Activated CD8-positive, alpha-beta T cell treated with anti-CD3 and anti-CD28 coated beads for 36 hours (primary cell): ENCODE measurements at regions not wholly inside any gene's neighbourhood (a gene's known extent, or its start where the extent isn't known, plus 50 kb on each side); places are given as distances from the start of the nearest gene placed in this dataset.

Experiments used
- ATAC-seq: fragments of 200-7000 bp; cut with Tn5 transposase; one replicate; pipeline ENCODE4 v1.10.0; 2021; ENCODE audit warnings: mild to moderate bottlenecking, moderate library complexity
- CTCF ChIA-PET: fragments of 350-600 bp; sonication (Branson Sonifier 250); formaldehyde crosslinking; loops from one replicate; lab custom pipeline; 2021; ENCODE audit warnings: antibody characterized with exemption; lab: Charles Lee
- POLR2A ChIA-PET: fragments of 350-600 bp; sonication (Branson Sonifier 250); formaldehyde crosslinking; loops from one replicate; lab custom pipeline; 2021; ENCODE audit warnings: antibody characterized with exemption; lab: Charles Lee
- DNase-seq: peaks from one replicate; pipeline ENCODE4 v3.0.0-alpha.2; 2020
- H3K27ac Mint-ChIP-seq: one replicate; pipeline ENCODE4 v1.8.0; 2021; ENCODE audit warnings: mild to moderate bottlenecking, mixed read lengths
- H3K27me3 Mint-ChIP-seq: one replicate; pipeline ENCODE4 v1.8.0; 2021; ENCODE audit warnings: mixed read lengths
- H3K36me3 Mint-ChIP-seq: one replicate; pipeline ENCODE4 v1.8.0; 2021; ENCODE audit warnings: low read depth, mixed read lengths
- H3K4me1 Mint-ChIP-seq: one replicate; pipeline ENCODE4 v1.8.0; 2021; ENCODE audit warnings: low read depth, mixed read lengths
- H3K4me3 Mint-ChIP-seq: one replicate; pipeline ENCODE4 v1.8.0; 2021; ENCODE audit warnings: mild to moderate bottlenecking, moderate library complexity, mixed read lengths
- H3K9me3 Mint-ChIP-seq: one replicate; pipeline ENCODE4 v1.8.0; 2021; ENCODE audit warnings: mixed read lengths
- intact Hi-C: fragments of 100-400 bp; cut with micrococcal nuclease; formaldehyde crosslinking; loops from one replicate; pipeline ENCODE4 v1.10.0; 2022
- TF ChIP-seq, protein P1 (sequence below): fragments of 200-600 bp; IDR thresholded peaks from one replicate; pipeline ENCODE4 v1.8.0; 2022; ENCODE audit warnings: antibody characterized with exemption, mild to moderate bottlenecking

DNA sequence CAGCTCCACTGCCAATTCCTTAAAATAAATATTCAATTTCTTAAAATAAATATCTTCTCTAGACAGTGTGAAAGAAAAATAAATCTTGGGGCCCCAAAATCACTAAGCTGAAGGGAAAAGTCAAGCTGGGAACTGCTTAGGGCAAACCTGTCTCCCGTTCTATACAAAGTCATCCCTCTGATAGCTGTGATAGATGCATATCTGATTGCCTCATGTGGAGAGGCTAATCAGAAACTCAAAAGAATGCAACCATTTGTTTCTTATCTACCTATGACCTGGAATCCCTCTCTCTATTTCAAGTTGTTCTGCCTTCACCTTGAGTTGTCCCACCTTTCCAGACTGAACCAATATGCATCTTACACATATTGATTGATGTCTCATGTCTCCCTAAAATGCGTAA is 889.8 kb downstream of the TRHDE start:
- POLR2A ChIA-PET, result no interaction called here

DNA sequence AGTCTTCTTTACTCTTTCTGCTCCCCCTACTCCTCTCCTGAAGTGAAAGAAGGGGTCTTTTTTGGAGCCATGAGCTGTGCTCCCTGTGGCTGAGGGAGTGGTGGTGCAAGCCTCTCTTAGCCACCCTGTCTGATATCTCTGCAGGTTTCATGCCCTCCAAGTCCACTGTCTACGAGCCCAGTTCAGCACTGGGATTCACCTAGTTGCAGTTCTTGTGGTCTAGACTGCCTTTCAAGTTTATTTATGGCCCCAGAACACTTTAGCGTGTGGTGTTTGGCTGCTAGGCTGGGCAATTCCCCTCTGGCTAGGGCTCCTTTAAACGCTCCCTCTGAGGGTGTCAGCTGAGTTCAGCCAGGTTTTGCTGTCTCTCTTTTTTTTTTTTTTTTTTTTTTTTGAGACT is 908.6 kb downstream of the TRHDE start:
- Mint-ChIP-seq H3K4me3 (no peak overlapping the region), H3K27ac (no peak overlapping the region), H3K36me3 (no peaks in the 10 kb centered on the region), H3K9me3 (peaks cover 16% of the 10 kb centered on the region), H3K27me3 (no peaks in the 10 kb centered on the region), H3K4me1 (no peaks in the 10 kb centered on the region)
- ChIA-PET POLR2A (no interaction called here), CTCF (no interaction called here)
- DNase-seq (no peak), ATAC-seq (no peak)
- TF ChIP-seq, protein P1, sequence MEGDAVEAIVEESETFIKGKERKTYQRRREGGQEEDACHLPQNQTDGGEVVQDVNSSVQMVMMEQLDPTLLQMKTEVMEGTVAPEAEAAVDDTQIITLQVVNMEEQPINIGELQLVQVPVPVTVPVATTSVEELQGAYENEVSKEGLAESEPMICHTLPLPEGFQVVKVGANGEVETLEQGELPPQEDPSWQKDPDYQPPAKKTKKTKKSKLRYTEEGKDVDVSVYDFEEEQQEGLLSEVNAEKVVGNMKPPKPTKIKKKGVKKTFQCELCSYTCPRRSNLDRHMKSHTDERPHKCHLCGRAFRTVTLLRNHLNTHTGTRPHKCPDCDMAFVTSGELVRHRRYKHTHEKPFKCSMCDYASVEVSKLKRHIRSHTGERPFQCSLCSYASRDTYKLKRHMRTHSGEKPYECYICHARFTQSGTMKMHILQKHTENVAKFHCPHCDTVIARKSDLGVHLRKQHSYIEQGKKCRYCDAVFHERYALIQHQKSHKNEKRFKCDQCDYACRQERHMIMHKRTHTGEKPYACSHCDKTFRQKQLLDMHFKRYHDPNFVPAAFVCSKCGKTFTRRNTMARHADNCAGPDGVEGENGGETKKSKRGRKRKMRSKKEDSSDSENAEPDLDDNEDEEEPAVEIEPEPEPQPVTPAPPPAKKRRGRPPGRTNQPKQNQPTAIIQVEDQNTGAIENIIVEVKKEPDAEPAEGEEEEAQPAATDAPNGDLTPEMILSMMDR, result no peak
- intact Hi-C loops, result no loop called here

More for the DNA sequence above, 889.8 kb downstream of the TRHDE start:
- H3K9me3 Mint-ChIP-seq, result peaks cover 2% of the 10 kb centered on the region
- intact Hi-C loops, result no loop called here
- H3K4me1 Mint-ChIP-seq, result no peaks in the 10 kb centered on the region
- H3K27ac Mint-ChIP-seq, result no peak overlapping the region
- no peaks in the 10 kb centered on the region for H3K27me3 Mint-ChIP-seq
- DNase-seq (no peak), ATAC-seq (no peak)
- H3K36me3 Mint-ChIP-seq, result no peaks in the 10 kb centered on the region
- H3K4me3 Mint-ChIP-seq, result no peak overlapping the region
- CTCF ChIA-PET, result no interaction called here
- TF ChIP-seq, protein P1, result no peak

DNA sequence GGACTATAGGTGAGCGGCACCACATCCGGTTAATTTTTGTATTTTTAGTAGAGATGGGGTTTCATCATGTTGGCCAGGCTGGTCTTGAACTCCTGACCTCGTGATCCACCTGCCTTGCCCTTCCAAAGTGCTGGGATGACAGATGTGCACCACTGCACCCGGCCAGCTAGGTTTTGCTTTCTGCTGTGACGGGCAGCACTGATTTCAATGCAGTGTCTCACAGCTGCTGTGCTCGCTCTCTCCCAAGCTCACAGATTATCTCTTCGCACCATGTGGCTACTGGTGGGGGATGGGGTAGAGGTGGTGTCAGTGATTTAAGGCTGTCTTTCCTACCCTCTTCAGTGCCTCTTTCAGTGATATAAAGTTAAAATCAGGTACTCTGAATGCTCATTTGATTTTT is 909.1 kb downstream of the TRHDE start:
- ChIA-PET POLR2A (no interaction called here), CTCF (no interaction called here)
- Mint-ChIP-seq H3K27ac (no peak overlapping the region), H3K27me3 (no peaks in the 10 kb centered on the region), H3K4me3 (no peak overlapping the region), H3K4me1 (no peaks in the 10 kb centered on the region), H3K9me3 (peaks cover 18% of the 10 kb centered on the region), H3K36me3 (no peaks in the 10 kb centered on the region)
- no peak for ATAC-seq
- TF ChIP-seq, protein P1, result no peak
- intact Hi-C loops, result no loop called here
- no peak for DNase-seq

DNA sequence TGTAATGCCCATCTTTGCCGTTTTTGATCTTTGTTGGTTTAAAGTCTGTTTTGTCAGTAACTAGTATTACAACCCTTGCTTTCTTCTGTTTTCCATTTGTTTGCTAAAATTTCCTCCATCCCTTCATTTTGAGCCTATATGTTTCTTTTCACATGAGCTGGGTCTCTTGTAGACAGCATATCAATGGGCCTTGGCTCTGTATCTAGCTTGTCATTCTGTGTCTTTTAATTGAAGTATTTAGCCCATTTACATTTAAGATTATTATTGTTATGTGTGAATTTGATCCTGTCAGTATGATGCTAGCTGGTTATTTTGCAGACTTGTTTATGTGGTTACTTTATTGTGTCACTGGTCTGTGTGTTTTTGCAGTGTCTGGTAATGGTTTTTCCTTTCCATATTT is 913.2 kb downstream of the TRHDE start:
- DNase-seq (no peak), ATAC-seq (no peak)
- Mint-ChIP-seq H3K4me3 (no peak overlapping the region), H3K27me3 (no peaks in the 10 kb centered on the region), H3K9me3 (peaks cover 28% of the 10 kb centered on the region), H3K4me1 (no peaks in the 10 kb centered on the region), H3K36me3 (no peaks in the 10 kb centered on the region), H3K27ac (no peak overlapping the region)
- TF ChIP-seq, protein P1, result no peak
- ChIA-PET CTCF (no interaction called here), POLR2A (no interaction called here)
- intact Hi-C loops, result no loop called here

DNA sequence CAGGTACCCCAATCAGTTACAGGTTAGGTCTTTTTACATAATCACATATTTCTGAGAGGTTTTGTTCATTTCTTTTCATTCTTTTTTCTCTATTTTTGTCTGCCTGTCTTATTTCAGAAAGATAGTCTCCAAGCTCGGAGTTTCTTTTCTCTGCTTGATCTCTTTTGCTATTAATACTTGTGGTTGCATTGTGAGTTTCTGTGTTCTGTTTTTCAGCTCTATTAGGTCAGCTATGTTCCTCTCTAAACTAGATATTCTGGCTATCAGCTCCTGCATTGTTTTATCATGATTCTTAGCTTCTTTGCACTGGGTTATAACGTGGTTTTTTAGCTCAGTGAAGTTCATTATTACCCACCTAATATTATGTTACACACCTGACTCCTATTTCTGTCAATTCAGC is 914.1 kb downstream of the TRHDE start:
- Mint-ChIP-seq H3K9me3 (peaks cover 28% of the 10 kb centered on the region), H3K27ac (no peak overlapping the region), H3K27me3 (no peaks in the 10 kb centered on the region), H3K4me1 (no peaks in the 10 kb centered on the region), H3K4me3 (no peak overlapping the region), H3K36me3 (no peaks in the 10 kb centered on the region)
- DNase-seq, result no peak
- TF ChIP-seq, protein P1, result no peak
- CTCF ChIA-PET, result no interaction called here
- no peak for ATAC-seq
- intact Hi-C loops, result no loop called here
- POLR2A ChIA-PET, result no interaction called here
